Hepatocyte (in vitro differentiated cells): ENCODE measurements at regions not wholly inside any gene's neighbourhood (a gene's known extent, or its start where the extent isn't known, plus 50 kb on each side); places are given as distances from the start of the nearest gene placed in this dataset.

Source experiments
- CTCF ChIP-seq: fragments of 200-600 bp; sonication (generic); IDR thresholded peaks from 2 replicates; pipeline ENCODE4 v1.5.1; 2016; ENCODE audit warnings: antibody characterized with exemption, mild to moderate bottlenecking; ENCODE audit not compliant: poor library complexity
- EZH2 ChIP-seq: fragments of 200-600 bp; sonication (generic); IDR thresholded peaks from 2 replicates; pipeline ENCODE4 v1.6.1; 2016; ENCODE audit warnings: antibody characterized with exemption, mild to moderate bottlenecking, borderline replicate concordance
- EZH2phosphoT487 ChIP-seq: fragments of 200-600 bp; sonication (generic); IDR thresholded peaks from one replicate; pipeline ENCODE4 v1.6.1; 2018; ENCODE audit warnings: antibody characterized with exemption, mild to moderate bottlenecking, low read depth, moderate library complexity; ENCODE audit not compliant: unreplicated experiment, severe bottlenecking

- TF ChIP-seq CTCF (no peak), EZH2 (no peak), EZH2phosphoT487 (no peak)
Observed at GRCh38 chr4:57437649-57438048, 327.5 kb upstream of the IGFBP7 start.
